Activated CD4-positive, CD25-positive, alpha-beta regulatory T cell treated with anti-CD3 and anti-CD28 coated beads, Interleukin-2, amount 50 U/mL, for 24 hours (primary cell): ENCODE measurements at regions not wholly inside any gene's neighbourhood (a gene's known extent, or its start where the extent isn't known, plus 50 kb on each side); places are given as distances from the start of the nearest gene placed in this dataset.
"Not testable (repeated sequence)": the region's sequence is repeated elsewhere in the genome, so short reads cannot be mapped to it uniquely, and the experiment has no call there.

Source experiments
- ATAC-seq, 2 donors: fragments of 150-1000 bp; cut with Tn5 transposase; one replicate each; pipeline ENCODE4 v1.10.0; 2021; ENCODE audit warnings: mild to moderate bottlenecking in 1 of 2, moderate library complexity in 1 of 2

DNA sequence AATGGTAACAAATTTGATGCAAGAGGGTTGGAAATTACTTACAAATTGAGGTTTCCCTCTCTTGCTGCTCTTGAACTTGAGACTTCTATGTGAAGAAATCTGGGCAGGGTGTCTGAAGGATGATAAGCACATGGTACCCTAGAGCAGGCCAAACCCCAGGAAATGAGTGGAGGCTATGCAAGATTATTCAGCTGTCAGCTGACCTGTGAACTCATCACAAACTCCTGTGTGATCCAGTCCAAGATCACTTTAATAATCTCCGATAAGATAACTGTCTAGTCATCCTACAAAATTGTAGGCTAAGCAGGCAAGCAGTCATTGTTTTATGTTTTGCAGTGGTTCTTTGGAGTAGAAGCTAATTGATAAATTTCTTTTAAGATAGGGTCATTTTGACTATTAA, 213.1 kb downstream of the BTBD3 start:
- no peak for ATAC-seq

GRCh38 chr20:12133553-12133952, 215.9 kb downstream of the BTBD3 start:
- no peak for ATAC-seq

DNA sequence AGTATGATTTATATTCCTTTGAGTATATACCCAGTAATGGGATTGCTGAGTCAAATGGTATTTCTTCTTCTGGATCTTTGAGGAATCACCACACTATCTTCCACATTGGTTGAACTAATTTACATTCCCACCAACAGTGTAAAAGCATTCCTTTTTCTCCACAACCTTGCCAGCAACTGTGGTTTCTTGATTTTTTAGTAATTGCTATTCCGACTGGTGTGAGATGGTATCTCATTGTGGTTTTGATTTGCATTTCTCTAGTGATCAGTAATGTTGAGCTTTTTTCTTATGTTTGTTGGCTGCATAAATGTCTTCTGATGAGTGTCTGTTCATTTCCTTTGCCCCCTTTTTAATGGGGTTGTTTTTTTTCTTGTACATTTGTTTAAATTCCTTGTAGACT, 228.3 kb downstream of the BTBD3 start:
- not testable (repeated sequence) for ATAC-seq

DNA sequence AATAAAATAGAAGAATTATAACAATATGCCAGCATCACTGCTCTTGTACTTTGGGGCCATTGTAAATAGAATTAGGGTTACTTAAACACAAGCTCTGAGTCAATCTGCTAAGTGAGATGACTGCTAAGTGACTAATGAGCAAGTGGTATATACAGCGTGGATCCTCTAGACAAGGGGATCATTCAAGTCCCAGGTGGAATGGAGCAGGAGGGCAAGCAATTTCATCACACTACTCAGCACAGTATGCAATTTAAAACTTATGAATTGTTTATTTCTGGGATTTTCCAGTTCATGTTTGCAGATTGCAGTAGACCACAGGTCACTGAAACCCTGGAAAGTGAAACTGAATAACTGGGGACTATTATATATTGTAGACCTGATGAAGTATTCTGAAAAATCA, 235.3 kb downstream of the BTBD3 start:
- ATAC-seq, result no peak

DNA sequence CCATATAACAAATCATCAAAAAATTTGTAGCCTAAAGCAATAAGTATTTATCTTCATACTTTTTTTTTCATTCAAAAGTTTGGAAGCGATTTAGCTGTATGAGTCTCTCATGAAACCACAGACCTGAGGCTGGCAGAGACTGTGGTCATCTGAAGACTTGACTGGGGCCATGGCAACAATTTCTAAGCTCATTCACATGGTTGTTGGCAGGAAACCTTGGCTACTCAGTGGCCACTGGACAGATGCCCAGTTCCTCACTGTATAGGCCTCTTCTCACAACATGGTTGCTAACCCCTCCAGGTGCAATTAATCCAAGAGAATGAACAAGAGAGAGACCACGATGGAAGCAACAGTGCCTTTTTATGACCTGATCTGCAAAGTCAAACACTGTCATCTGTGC, 235.9 kb downstream of the BTBD3 start:
- ATAC-seq, result no peak

DNA sequence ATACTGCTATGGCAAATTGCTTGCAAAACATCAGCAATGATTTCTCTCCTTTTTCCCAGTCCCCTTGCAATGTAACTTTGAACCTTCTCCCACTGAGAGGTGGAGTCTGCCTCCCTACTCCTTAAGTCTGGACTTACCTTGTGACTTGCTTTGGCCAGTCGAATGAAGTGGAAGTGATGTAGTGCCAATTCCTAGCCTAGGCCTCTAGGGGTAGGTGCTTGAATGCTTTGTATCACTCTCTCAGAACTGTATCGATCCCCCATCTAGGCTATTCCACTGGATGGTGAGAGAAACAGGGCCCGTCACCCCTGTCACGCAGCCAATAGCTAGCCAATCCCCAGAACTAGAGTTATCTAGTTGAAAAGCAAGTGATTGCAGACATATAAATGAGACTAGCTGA, 238.6 kb downstream of the BTBD3 start:
- ATAC-seq, result no peak

DNA sequence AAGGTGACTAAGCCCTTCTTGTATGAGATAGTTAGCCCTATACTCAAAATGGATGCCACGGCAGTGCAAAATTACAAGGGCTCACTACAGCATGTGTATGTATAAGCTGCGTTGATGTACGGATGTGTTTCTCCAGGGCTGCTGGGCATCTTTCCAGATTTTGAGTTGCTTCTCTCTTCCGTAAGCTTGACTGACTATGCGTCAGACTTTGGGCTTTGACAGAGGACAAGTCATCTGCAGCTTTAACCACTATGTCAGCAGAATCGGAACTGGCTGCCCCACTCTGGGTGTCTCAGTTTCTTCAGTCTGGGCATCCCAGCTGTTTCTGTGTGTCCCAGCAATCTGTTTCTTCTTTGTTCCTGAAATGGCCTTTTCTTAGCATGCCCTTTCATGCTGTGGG, 241.6 kb downstream of the BTBD3 start:
- ATAC-seq, result no peak

GRCh38 chr20:12161734-12162133, 244.0 kb downstream of the BTBD3 start:
- no peak for ATAC-seq

- ATAC-seq, result no peak
Measured at GRCh38 chr20:12166053-12166717, 248.5 kb downstream of the BTBD3 start.

GRCh38 chr20:12170406-12170805, 252.7 kb downstream of the BTBD3 start:
- no peak for ATAC-seq

GRCh38 chr20:12171923-12172524, 254.3 kb downstream of the BTBD3 start:
- ATAC-seq, result no peak

- ATAC-seq, result no peak
Measured at GRCh38 chr20:12173347-12174012, 255.8 kb downstream of the BTBD3 start.

DNA sequence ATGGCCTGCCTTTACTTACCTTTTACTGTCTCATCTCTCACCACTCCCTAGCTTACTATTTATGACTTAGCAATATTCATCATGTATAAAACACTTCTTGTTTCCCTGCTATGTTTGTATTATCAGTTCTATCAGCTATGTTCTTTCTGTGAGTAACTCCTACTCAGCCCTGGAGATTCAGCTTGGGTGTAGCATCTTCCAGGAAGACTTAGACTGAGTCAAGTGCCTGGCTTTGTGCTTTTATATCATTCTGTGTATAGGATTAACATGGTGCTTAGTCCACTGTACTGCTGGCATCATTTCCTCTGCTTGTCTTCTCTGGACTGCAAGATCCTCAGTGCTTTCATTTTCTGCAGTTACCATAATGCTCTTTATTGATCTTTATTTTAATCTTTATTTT, 257.8 kb downstream of the BTBD3 start:
- ATAC-seq, result no peak

GRCh38 chr20:12177657-12178293, 260.1 kb downstream of the BTBD3 start:
- ATAC-seq, result no peak

DNA sequence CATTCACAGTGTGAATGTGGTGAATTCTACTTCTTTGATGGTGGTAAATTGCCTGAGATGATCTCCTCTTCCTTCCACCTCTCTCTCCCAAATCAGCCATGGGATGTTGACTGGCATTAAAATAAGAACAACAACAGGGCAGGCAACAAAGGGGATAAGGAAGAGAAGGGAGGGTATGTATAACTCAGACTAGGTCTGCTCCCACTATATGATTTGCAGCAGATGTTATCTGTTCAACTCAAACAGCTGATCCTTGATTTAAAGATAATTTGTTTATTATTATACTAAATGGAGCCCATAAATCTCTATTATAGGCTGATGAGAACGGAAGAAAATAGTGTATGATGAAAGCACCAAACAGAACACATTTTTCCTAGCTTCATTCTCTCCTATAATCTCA, 262.0 kb downstream of the BTBD3 start:
- no peak for ATAC-seq

- no peak for ATAC-seq
Measured at GRCh38 chr20:12180107-12180661, 262.5 kb downstream of the BTBD3 start.

DNA sequence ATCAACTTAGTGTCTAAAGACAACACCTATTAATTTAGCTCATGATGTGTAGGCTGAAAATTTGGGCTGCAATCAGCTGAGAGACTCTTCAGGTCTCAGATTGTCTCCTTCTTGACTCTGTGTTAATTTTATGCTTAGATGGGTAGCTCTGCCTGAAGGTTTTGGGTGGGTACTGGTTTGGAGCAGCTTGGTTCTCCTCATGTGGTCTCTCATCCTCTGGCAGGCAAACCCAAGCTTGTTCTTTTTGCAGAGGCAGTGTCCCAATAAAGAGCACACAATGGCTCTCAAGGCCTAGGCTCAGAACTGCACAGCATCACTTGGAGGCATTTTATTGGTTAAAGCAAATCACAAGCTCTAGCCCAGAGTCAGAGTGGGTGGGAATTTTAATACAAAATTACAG, 280.6 kb downstream of the BTBD3 start:
- ATAC-seq, result no peak

DNA sequence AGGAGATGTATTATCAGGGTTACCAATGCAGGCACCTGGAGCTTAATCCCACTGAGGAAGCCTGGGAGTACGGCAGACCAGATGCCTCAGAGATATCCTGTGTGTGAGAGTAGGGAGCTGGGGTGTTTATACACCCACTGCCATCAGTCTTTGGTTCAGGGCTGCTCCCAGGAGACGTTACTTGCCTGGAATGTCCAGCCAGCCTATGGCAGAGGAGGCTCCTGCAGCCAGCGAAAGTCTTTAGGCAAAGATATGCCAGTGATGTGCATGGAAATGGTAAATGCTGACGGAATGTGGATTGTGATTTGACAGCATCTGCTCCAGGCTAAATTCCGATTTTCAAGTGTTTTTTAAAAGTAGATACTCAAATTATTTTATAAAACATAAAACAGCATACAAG, 282.0 kb downstream of the BTBD3 start:
- ATAC-seq, result no peak

DNA sequence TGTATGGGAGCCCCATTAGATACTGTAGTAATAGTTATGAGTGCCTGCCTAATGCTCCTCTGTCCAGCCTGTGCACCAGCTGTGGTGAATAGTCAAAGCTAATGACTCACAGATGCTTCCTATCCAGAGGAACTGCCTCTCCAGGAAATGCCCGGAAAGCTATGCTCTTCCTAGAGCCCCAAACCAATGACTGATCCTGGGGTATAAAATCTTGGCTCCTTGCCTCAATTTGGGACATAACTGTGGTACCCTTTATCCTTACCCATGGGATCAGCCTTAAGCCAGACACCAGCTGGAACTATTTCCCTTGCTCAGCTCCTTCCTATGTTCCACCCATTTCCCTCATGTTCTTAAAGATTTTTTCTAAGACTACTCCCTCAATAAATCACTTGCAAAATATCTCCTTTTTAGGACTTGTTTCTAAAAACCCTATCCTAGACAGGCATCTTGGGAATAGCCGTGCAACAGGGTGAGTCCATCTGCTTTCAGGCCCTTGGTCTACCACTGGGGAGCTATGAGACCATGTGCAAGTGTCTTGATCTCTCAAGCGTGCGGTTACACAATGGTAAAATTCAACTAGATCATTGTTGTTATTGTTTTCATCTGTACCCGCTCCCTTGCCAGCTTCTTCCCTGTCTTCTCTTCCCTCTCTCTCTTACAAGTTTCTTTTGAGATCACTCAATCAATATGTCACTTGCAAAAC, 283.7 kb downstream of the BTBD3 start:
- ATAC-seq, result no peak

DNA sequence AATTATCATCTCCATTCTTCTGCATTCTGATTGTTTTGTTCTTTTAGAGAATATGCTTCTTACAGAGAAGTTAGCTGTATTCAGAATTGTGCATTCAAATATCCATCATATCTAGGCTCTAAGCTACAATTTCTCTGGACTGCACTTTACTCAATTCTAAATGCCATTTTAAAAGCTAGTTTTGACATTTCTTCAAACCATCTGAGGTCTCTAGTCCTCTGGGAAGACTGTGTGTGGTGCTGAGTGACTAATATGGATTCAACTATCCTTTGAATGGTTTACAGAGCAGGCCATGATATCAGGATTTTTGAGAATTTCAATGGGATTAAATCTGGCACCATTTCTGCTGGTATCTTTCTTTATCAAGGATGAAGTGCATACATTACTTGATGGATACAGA, 285.7 kb downstream of the BTBD3 start:
- ATAC-seq, result no peak

DNA sequence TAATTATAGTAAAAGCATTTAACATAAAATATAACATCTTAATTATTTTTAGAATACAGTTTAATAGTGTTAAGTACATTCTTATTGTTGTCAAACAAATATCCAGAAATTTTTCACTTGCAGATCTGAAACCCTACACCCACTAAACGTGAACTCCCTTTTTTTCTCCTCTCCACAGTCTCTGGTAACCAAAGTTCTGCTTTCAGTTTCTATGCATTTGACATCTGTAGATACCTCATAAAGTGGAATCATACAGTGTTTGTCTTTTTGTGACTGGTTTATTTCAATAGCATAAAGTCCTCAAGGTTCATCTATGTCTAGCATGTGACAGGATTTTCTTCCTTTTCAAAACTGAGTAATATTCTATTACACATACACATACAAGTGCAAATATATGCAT, 286.3 kb downstream of the BTBD3 start:
- ATAC-seq, result no peak

GRCh38 chr20:12207875-12208274, 290.2 kb downstream of the BTBD3 start:
- ATAC-seq, result no peak

DNA sequence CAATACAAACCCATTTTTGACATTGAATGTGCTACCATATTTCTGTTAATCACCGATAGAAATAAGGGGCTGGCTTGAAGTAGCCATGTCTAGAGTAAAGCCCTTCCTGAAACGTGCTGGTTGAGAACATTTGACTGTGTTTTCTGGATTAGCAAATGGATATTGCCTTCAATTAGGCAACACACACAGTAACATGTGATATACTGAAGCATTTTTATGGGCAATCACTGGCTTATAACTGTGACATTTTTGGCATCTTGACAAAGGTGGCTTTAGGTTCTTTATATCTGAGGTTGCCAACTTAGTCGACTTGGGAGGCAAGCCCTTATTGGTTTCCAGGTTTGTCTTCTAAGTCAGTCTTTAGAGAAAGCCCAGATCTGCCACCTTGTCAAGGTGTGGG, 292.9 kb downstream of the BTBD3 start:
- ATAC-seq, result no peak
